Glutamatergic neuron (in vitro differentiated cells): ENCODE measurements at regions not wholly inside any gene's neighbourhood (a gene's known extent, or its start where the extent isn't known, plus 50 kb on each side); places are given as distances from the start of the nearest gene placed in this dataset.

ENCODE experiments used
- DNase-seq: peaks from one replicate; pipeline ENCODE4 v3.0.0; 2022
- H3K27ac Mint-ChIP-seq: one replicate; pipeline ENCODE4 v1.8.0; 2020; ENCODE audit warnings: mild to moderate bottlenecking, mixed read lengths, inconsistent platforms; ENCODE audit not compliant: unreplicated experiment
- H3K27me3 Mint-ChIP-seq: one replicate; pipeline ENCODE4 v1.8.0; 2020; ENCODE audit warnings: mild to moderate bottlenecking, moderate library complexity, mixed read lengths, inconsistent platforms; ENCODE audit not compliant: unreplicated experiment
- H3K36me3 Mint-ChIP-seq: one replicate; pipeline ENCODE4 v1.8.0; 2020; ENCODE audit warnings: mild to moderate bottlenecking, mixed read lengths, inconsistent platforms; ENCODE audit not compliant: unreplicated experiment
- H3K4me1 Mint-ChIP-seq: one replicate; pipeline ENCODE4 v1.8.0; 2020; ENCODE audit warnings: mild to moderate bottlenecking, low read depth, mixed read lengths, inconsistent platforms; ENCODE audit not compliant: unreplicated experiment
- H3K4me3 Mint-ChIP-seq: one replicate; pipeline ENCODE4 v1.8.0; 2020; ENCODE audit warnings: mild to moderate bottlenecking, mixed read lengths, inconsistent platforms; ENCODE audit not compliant: unreplicated experiment
- H3K9me3 Mint-ChIP-seq: one replicate; pipeline ENCODE4 v1.8.0; 2020; ENCODE audit warnings: mild to moderate bottlenecking, moderate library complexity, mixed read lengths, inconsistent platforms; ENCODE audit not compliant: unreplicated experiment
- TF ChIP-seq, protein P1 (sequence below): fragments of 200-600 bp; sonication (generic); IDR thresholded peaks from one replicate; pipeline ENCODE4 v1.5.0; 2021; ENCODE audit not compliant: partially characterized antibody, unreplicated experiment

DNA sequence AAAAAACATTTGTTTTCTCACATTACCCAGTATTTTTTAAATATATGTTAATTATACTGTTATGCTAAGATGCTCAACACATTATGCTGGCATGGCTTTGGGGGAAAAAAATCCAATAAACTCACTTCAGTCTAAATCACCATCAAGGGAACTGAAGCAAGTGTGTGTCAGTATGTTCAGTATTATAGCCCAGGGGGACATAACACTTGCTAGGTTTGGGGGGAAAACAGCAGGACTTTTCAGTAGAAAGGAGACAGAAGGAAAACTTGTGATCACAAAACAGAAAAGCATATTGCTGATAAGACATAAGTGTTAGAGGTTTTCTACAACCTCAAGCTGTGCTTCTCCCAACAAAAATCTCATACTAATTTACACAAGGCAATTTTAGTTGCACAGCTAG is 1759.9 kb upstream of the PCDH20 start:
- TF ChIP-seq, protein P1, sequence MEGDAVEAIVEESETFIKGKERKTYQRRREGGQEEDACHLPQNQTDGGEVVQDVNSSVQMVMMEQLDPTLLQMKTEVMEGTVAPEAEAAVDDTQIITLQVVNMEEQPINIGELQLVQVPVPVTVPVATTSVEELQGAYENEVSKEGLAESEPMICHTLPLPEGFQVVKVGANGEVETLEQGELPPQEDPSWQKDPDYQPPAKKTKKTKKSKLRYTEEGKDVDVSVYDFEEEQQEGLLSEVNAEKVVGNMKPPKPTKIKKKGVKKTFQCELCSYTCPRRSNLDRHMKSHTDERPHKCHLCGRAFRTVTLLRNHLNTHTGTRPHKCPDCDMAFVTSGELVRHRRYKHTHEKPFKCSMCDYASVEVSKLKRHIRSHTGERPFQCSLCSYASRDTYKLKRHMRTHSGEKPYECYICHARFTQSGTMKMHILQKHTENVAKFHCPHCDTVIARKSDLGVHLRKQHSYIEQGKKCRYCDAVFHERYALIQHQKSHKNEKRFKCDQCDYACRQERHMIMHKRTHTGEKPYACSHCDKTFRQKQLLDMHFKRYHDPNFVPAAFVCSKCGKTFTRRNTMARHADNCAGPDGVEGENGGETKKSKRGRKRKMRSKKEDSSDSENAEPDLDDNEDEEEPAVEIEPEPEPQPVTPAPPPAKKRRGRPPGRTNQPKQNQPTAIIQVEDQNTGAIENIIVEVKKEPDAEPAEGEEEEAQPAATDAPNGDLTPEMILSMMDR: no peak
- Mint-ChIP-seq H3K4me3 (no peak overlapping the region), H3K4me1 (peaks cover 2% of the 10 kb centered on the region), H3K27ac (no peak overlapping the region), H3K9me3 (no peaks in the 10 kb centered on the region), H3K36me3 (peaks cover 4% of the 10 kb centered on the region), H3K27me3 (no peaks in the 10 kb centered on the region)
- DNase-seq: no peak

DNA sequence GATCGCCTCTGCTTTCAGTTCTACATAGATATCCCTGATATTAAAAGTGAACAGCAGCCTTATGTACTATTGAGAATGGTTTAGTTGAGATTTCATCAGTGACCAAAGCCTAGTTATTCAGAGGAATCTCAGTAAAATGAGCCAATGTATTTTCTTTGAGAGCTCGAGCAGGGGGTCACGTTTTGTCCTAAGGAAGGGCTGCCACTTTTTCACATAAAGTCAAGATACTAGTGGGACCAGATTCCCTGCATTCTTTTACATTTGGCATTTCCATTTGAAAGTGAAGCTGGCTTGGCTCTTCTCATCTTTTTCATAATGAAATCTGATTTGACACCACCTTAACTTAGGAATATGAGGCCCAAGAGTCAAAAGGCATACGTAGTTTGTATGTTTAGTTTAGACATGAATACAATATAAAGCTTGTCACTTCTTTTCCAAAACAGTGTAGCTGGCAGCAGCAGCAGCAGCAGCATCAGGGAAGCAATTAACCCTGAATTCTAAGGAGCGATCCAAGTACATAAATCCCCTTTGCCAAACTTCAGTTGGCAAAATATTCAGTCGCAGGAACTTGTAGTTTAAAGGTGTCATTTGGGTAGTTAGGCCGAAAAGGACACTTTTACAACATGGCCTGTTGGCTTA is 1752.2 kb upstream of the PCDH20 start:
- Mint-ChIP-seq H3K36me3 (no peaks in the 10 kb centered on the region), H3K4me3 (no peak overlapping the region), H3K9me3 (no peaks in the 10 kb centered on the region), H3K4me1 (no peaks in the 10 kb centered on the region), H3K27ac (no peak overlapping the region), H3K27me3 (no peaks in the 10 kb centered on the region)
- no peak for DNase-seq
- TF ChIP-seq, protein P1: no peak

DNA sequence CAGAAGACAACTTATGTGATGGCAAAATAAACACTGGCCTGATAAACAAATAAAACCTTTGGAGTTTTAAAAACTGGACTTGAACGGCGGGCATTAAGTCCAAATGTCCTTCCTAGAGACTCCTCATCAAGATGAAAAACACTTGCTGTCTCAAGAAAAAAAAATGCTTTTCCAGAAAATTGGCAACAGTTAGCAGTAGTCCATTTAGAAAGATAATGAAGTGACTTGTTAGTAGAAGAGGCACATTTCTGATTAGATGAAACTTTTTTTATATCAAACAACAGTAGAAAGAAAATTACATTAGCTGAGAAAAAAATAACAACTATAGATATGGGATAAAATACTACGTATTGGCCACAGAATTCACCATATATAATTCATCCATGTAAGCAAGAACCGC is 1750.7 kb upstream of the PCDH20 start:
- no peak for DNase-seq
- H3K36me3 Mint-ChIP-seq: no peaks in the 10 kb centered on the region
- TF ChIP-seq, protein P1: no peak
- no peak overlapping the region for H3K4me3 Mint-ChIP-seq
- H3K27ac Mint-ChIP-seq: no peak overlapping the region
- H3K27me3 Mint-ChIP-seq: no peaks in the 10 kb centered on the region
- H3K4me1 Mint-ChIP-seq: no peaks in the 10 kb centered on the region
- H3K9me3 Mint-ChIP-seq: no peaks in the 10 kb centered on the region

DNA sequence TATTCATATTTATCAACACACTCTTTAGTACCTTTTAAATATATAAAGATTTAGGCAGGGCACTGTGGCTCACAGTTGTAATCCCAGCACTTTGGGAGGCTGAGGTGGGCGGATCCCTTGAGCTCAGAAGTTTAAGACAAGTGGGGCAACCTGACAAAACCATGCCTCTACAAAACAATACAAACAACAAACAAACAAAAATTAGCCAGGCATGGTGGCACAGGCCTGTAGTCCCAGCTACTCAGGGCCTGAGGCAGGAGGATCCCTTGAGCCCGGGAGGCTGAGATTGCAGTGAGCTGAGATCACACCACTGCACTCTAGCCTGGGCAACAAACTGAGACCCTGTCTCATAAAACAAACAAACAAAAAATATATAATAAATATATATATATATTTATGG is 1748.3 kb upstream of the PCDH20 start:
- TF ChIP-seq, protein P1: no peak
- Mint-ChIP-seq H3K4me1 (no peaks in the 10 kb centered on the region), H3K27ac (no peak overlapping the region), H3K36me3 (no peaks in the 10 kb centered on the region), H3K4me3 (no peak overlapping the region), H3K27me3 (no peaks in the 10 kb centered on the region), H3K9me3 (no peaks in the 10 kb centered on the region)
- no peak for DNase-seq

DNA sequence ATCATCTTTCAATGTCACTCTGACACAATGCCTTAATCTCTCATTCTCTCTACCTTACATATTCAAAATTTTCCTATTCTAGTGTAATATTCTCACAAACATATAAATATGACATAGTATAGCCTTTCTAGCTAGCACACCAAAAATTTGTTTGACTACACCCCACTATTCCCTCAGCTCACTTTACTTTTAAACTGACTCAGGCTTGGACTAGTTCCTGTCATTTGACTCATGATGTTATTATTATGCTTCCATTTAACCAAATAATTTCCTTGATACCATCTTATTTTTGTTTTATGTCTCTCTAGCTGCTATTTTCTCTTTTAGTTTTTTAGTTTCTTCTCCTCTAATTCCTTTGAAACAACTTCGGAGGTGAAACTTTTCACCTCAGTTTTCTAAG is 1745.6 kb upstream of the PCDH20 start:
- Mint-ChIP-seq H3K4me3 (no peak overlapping the region), H3K4me1 (peaks cover 5% of the 10 kb centered on the region), H3K9me3 (no peaks in the 10 kb centered on the region), H3K36me3 (no peaks in the 10 kb centered on the region), H3K27me3 (no peaks in the 10 kb centered on the region), H3K27ac (no peak overlapping the region)
- TF ChIP-seq, protein P1: no peak
- DNase-seq: no peak
